ENCODE measurements at regions not wholly inside any gene's neighbourhood (a gene's known extent, or its start where the extent isn't known, plus 50 kb on each side); places are given as distances from the start of the nearest gene placed in this dataset.
"Not testable (repeated sequence)": the region's sequence is repeated elsewhere in the genome, so short reads cannot be mapped to it uniquely, and the experiment has no call there.

DNA sequence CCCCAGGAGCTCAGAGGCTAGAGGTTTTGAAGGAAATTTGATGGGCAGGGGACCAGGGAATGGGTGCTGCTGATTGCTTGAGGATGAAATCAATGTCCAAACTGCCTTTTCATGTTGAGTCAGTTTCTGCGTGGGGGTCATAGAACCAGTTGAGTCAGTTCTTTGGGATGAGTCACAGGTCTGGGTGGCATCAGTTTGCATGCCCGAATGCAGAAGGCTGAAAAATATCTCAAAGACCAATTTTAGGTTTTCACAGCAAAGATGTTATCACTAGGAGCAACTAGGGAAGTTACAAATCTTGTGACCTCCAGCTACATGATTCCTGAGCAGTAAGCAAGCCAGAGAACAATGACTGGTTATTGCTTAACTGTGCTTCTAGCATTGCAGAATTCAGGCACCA, 1135.1 kb upstream of the CRIM1 start:
- DNase-seq, result no peak
- ATAC-seq, result no peak
- H3K9me3 Mint-ChIP-seq, result peaks cover 4% of the 10 kb centered on the region
- H3K4me3 Mint-ChIP-seq, result no peak overlapping the region
- H3K4me1 Mint-ChIP-seq (ENCODE audit: low read depth), result no peaks in the 10 kb centered on the region
- no peaks in the 10 kb centered on the region for H3K27me3 Mint-ChIP-seq (ENCODE audit: low read depth)
- no peaks in the 10 kb centered on the region for H3K36me3 Mint-ChIP-seq (ENCODE audit: insufficient read depth)

DNA sequence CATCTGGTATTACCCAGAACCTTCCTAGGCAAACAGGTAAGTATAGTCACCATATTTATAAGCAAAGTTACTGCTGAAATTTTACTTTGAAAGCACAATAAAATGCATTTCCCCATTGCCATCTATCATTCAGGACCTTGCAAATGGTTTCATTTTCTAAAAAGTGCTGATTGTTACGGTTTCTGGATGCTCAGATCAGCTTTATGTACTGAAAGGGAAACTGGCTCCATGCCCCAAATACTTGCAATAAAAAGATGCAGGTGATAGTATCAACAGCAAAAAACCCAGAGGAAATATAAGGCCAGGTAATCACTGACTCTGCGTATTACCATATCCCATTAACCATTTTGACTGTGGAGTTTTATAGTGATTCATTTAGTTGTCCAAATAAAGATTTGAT, 1150.7 kb upstream of the CRIM1 start:
- Mint-ChIP-seq H3K4me1 (ENCODE audit: low read depth) (no peaks in the 10 kb centered on the region), H3K36me3 (ENCODE audit: insufficient read depth) (no peaks in the 10 kb centered on the region), H3K4me3 (no peak overlapping the region), H3K9me3 (peaks cover 4% of the 10 kb centered on the region), H3K27me3 (ENCODE audit: low read depth) (no peaks in the 10 kb centered on the region)
- DNase-seq, result no peak
- no peak for ATAC-seq

DNA sequence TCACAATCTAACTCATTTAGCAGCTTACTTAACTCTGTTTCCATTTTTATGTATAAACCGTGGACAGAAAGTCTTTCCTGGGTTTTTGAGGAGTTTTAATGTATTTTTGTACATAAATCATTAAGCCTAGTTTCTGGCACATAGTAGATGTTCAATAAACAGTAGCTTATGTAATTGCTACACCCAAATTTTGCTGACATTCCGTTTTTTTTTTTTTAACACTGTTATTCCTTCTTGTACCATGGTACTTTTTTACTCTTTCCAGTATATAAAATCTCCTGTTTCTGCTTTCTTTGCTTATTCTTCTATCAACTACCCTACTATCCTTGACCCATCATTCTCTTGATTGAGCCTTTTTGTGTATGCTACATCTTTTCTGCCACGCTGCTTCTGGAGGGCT, 1151.3 kb upstream of the CRIM1 start:
- Mint-ChIP-seq H3K4me1 (ENCODE audit: low read depth) (no peaks in the 10 kb centered on the region), H3K4me3 (no peak overlapping the region), H3K36me3 (ENCODE audit: insufficient read depth) (no peaks in the 10 kb centered on the region), H3K9me3 (peaks cover 4% of the 10 kb centered on the region), H3K27me3 (ENCODE audit: low read depth) (no peaks in the 10 kb centered on the region)
- DNase-seq (no peak), ATAC-seq (no peak)

DNA sequence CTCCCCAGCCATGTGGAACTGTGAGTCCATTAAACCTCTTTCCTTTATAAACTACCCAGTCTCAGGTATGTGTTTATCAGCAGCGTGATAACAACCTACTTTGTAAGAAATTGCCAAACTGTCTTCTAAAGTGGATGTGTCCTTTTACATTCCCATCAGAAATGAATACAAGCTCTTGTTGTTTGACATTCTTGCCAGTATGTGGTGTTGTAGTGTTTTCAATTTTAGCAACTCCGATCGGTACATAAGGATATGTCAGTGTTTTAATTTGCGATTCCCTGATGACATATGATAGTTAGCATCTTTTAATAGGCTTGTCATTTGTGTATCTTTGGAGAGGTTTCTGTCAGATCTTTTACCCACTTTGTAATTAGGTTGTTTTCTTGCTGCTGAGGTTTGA, 1156.3 kb upstream of the CRIM1 start:
- no peaks in the 10 kb centered on the region for H3K36me3 Mint-ChIP-seq (ENCODE audit: insufficient read depth)
- peaks cover 4% of the 10 kb centered on the region for H3K9me3 Mint-ChIP-seq
- H3K27me3 Mint-ChIP-seq (ENCODE audit: low read depth), result no peaks in the 10 kb centered on the region
- ATAC-seq, result no peak
- no peak overlapping the region for H3K4me3 Mint-ChIP-seq
- no peaks in the 10 kb centered on the region for H3K4me1 Mint-ChIP-seq (ENCODE audit: low read depth)
- DNase-seq, result no peak

DNA sequence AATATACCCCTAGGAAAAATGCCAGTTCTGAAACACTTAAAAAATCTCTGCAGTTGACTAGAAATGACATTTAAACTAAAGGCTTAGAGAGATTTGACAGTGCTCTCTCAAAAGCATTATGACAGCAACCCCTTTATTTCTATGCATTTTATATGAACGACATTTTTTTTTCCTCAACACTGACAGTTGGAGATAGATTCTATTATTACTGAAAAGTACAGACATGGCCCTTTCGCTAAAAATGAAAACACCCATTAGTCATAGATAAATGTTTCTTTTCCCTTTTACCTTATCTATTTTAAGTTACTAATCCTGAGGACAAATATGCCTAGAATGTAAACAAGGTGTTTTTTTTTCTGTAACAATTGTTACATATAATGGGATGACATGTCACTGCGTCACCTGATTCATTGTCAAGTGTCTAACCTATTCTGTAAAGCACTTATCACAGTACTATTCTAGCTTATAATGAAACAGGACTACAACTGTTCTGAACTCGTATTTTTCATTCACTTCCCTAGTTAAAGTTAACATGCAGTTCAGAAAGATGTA, 1169.6 kb upstream of the CRIM1 start:
- no peak for ATAC-seq
- no peak for DNase-seq
- Mint-ChIP-seq H3K27me3 (ENCODE audit: low read depth) (no peaks in the 10 kb centered on the region), H3K4me3 (no peak overlapping the region), H3K4me1 (ENCODE audit: low read depth) (no peaks in the 10 kb centered on the region), H3K36me3 (ENCODE audit: insufficient read depth) (no peaks in the 10 kb centered on the region), H3K9me3 (peaks cover 10% of the 10 kb centered on the region)

DNA sequence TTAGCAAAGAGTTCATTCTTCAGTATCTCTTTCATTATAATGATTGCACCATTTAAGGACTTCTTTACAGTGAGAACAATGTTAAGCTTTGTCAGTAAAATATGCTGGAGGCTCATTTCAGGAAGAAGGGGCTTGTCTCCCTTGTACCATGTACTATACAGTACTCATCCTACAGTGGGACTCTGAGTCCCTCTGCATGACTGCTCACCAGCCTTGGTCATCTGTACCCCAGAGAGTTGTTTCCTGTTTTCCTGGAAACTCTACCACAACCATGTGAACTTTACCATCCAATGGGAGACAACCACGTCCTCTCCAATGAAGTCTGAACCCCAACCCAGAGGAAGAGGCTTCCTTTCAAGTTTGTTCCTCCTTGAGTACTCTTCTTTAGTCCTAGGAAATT, 1171.1 kb upstream of the CRIM1 start:
- no peaks in the 10 kb centered on the region for H3K27me3 Mint-ChIP-seq (ENCODE audit: low read depth)
- peaks cover 10% of the 10 kb centered on the region for H3K9me3 Mint-ChIP-seq
- DNase-seq (no peak), ATAC-seq (no peak)
- H3K36me3 Mint-ChIP-seq (ENCODE audit: insufficient read depth), result no peaks in the 10 kb centered on the region
- no peak overlapping the region for H3K4me3 Mint-ChIP-seq
- H3K4me1 Mint-ChIP-seq (ENCODE audit: low read depth), result no peaks in the 10 kb centered on the region

DNA sequence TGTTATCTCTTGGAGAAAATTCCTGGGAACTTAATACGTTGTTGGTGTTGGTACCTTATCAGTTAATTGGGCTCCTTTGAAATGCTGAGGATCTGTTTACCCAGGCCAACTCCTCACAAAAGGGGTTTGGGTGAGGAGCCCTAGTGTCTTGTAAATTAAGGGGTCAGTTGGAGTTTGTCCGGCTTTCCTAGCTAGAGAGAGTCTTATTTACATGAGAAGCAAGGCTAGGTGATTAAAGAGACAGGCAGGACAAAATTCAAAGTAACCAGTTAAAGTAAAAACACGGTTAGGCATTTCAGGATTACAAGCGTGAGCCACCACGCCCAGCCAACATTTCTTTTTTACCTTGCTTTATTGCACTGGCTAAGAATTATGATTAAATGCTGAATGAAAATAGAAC, 1178.9 kb upstream of the CRIM1 start:
- H3K4me3 Mint-ChIP-seq; ATAC-seq; DNase-seq; H3K36me3 Mint-ChIP-seq (ENCODE audit: insufficient read depth); H3K27me3 Mint-ChIP-seq (ENCODE audit: low read depth); H3K9me3 Mint-ChIP-seq; H3K4me1 Mint-ChIP-seq (ENCODE audit: low read depth): not testable (repeated sequence)

DNA sequence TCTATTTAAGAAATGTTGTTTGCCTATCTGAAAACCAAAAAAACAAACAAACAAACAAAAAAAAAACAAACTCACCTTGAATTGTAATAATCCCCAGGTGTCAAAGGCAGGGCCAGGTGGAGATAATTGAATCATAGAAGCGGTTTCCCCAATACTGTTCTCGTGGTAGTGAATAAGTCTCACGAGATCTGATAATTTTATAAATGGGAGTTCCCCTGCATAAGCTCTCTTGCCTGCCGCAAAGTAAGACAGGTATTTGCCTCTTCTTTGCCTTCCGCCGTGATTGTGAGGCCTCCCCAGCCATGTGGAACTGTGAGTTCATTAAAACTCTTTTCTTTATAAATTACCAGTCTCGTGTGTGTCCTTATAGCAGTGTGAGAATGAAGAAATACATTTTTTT, 1180.7 kb upstream of the CRIM1 start:
- no peaks in the 10 kb centered on the region for H3K36me3 Mint-ChIP-seq (ENCODE audit: insufficient read depth)
- no peaks in the 10 kb centered on the region for H3K4me1 Mint-ChIP-seq (ENCODE audit: low read depth)
- DNase-seq (no peak), ATAC-seq (no peak)
- no peaks in the 10 kb centered on the region for H3K27me3 Mint-ChIP-seq (ENCODE audit: low read depth)
- no peaks in the 10 kb centered on the region for H3K9me3 Mint-ChIP-seq
- no peak overlapping the region for H3K4me3 Mint-ChIP-seq

DNA sequence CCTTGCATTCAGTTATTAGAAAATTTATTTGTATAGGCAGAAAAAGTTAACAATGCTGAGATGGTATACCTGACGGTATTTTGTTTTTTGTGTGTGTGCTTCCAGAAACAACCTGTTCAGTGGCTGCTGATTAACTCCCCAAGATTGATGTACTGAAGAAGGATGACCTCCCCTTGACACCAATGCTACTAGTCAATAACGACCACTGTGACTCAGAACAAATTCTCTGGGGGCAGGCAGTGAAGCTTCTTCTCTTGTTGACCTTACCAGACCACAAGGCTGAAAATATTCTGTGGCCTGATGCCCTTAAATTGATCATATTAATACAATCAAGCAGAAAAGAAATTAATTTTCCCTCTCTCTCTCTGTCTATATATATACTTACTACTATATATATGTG, 1182.9 kb upstream of the CRIM1 start:
- DNase-seq (no peak), ATAC-seq (no peak)
- Mint-ChIP-seq H3K4me1 (ENCODE audit: low read depth) (no peaks in the 10 kb centered on the region), H3K27me3 (ENCODE audit: low read depth) (no peaks in the 10 kb centered on the region), H3K4me3 (no peak overlapping the region), H3K36me3 (ENCODE audit: insufficient read depth) (no peaks in the 10 kb centered on the region), H3K9me3 (no peaks in the 10 kb centered on the region)

DNA sequence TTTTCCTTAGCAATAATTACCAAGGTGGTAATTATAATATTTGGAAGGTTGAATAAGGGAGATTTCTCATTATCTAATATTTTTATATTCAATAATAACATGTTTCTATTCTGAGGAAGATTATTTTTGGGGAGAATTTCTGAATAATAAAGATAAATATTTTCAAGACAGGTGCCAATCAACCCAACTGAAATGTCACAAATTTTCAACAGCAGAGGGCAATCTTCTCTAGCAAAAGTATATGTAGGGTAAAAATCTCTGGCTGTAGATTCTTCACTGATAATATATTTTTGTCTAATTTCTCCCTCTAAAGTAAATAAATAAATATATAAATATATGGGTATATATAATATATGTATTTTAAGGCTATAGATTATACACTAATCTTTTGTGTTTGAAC, 1187.2 kb upstream of the CRIM1 start:
- ATAC-seq (no peak), DNase-seq (no peak)
- H3K36me3 Mint-ChIP-seq (ENCODE audit: insufficient read depth), result no peaks in the 10 kb centered on the region
- no peaks in the 10 kb centered on the region for H3K9me3 Mint-ChIP-seq
- no peak overlapping the region for H3K4me3 Mint-ChIP-seq
- H3K4me1 Mint-ChIP-seq (ENCODE audit: low read depth), result no peaks in the 10 kb centered on the region
- H3K27me3 Mint-ChIP-seq (ENCODE audit: low read depth), result no peaks in the 10 kb centered on the region

DNA sequence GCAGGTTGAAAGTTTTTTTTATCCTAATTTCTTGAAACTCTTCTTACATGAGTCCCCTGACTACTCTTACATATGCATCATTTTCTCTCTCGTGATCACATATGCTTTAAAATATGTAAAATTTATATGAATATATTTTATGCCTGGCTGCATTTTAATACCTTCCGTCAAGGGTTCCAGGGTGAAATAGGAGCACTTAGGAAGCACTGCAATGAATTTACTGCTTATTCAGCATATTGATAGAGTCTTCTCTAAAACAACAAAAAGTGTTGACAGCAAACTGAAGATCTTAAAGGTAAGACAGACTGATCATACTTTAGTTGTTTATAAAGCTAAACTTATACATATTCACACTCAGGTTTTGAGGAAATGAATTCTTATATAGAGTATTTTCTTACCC, 1191.6 kb upstream of the CRIM1 start:
- no peak overlapping the region for H3K4me3 Mint-ChIP-seq
- ATAC-seq, result no peak
- no peaks in the 10 kb centered on the region for H3K36me3 Mint-ChIP-seq (ENCODE audit: insufficient read depth)
- peaks cover 3% of the 10 kb centered on the region for H3K9me3 Mint-ChIP-seq
- H3K4me1 Mint-ChIP-seq (ENCODE audit: low read depth), result no peaks in the 10 kb centered on the region
- DNase-seq, result no peak
- H3K27me3 Mint-ChIP-seq (ENCODE audit: low read depth), result no peaks in the 10 kb centered on the region

DNA sequence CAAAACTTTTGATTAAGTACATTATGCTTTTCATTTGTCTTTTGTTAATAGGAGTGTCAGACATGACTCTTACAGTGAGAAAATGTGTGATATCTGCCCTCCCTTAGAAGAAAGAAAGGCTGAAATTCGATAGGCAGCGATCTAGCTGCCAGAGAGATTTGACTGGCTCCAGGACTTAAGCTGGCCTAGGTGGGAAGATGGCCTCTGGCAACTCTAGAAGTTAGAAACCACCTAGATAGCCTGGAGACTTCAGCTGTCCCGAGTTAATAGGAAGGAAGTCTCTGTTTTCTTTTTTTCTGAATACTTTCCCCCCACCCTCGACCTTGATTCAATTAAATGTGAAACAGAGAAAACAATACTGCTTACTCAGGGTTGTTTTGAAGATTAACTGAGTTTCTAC, 1194.7 kb upstream of the CRIM1 start:
- no peaks in the 10 kb centered on the region for H3K36me3 Mint-ChIP-seq (ENCODE audit: insufficient read depth)
- peaks cover 3% of the 10 kb centered on the region for H3K9me3 Mint-ChIP-seq
- no peak for ATAC-seq

DNA sequence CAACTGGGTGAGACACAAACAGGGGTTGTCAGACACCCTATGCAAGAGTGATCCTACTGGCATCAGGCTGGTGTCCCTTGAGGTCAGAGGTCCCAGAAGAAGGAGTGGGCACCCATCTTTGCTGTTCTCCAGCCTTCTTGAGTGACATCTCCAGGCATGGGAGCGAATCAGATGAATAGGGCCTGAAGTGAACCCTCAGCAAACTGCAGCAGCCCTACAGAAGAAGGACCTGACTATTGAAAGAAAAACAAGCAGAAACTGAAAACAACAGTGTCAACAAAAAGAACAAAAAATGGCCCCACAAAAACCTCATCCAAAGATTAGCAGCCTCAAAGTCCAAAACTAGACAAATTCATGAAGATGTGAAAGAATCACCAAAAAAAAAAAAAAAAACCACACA, 1229.7 kb upstream of the CRIM1 start:
- ATAC-seq (no peak), DNase-seq (no peak)
- no peaks in the 10 kb centered on the region for H3K4me1 Mint-ChIP-seq (ENCODE audit: low read depth)
- H3K4me3 Mint-ChIP-seq, result no peak overlapping the region
- H3K27me3 Mint-ChIP-seq (ENCODE audit: low read depth), result no peaks in the 10 kb centered on the region
- H3K9me3 Mint-ChIP-seq, result peaks cover 13% of the 10 kb centered on the region
- no peaks in the 10 kb centered on the region for H3K36me3 Mint-ChIP-seq (ENCODE audit: insufficient read depth)

More for the DNA sequence above, 1194.7 kb upstream of the CRIM1 start:
- Mint-ChIP-seq H3K4me1 (ENCODE audit: low read depth) (no peaks in the 10 kb centered on the region), H3K4me3 (no peak overlapping the region), H3K27me3 (ENCODE audit: low read depth) (no peaks in the 10 kb centered on the region)
- DNase-seq, result no peak

DNA sequence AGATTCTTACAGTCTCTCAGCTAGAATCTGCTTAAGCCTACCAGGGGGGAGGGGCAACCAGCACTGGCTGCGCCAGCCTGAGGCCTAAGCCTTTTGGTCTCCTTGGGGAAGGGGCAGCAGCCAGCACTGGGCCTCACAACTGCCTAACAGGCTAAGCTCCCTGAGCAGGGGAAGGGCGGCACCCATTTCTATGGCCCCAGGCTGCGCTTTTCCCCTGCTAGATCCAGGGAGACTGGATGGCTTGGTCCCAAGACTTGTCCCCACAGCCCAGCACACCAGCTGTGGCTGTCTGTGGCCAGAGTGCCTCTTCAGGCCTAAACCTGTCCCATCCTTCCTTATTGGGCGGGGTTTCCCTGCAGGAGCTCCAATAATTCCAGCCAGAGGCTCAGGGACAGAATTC, 1230.3 kb upstream of the CRIM1 start:
- H3K27me3 Mint-ChIP-seq (ENCODE audit: low read depth), result no peaks in the 10 kb centered on the region
- H3K36me3 Mint-ChIP-seq (ENCODE audit: insufficient read depth), result no peaks in the 10 kb centered on the region
- no peak overlapping the region for H3K4me3 Mint-ChIP-seq
- H3K4me1 Mint-ChIP-seq (ENCODE audit: low read depth), result no peaks in the 10 kb centered on the region
- DNase-seq (no peak), ATAC-seq (no peak)
- peaks cover 13% of the 10 kb centered on the region for H3K9me3 Mint-ChIP-seq

DNA sequence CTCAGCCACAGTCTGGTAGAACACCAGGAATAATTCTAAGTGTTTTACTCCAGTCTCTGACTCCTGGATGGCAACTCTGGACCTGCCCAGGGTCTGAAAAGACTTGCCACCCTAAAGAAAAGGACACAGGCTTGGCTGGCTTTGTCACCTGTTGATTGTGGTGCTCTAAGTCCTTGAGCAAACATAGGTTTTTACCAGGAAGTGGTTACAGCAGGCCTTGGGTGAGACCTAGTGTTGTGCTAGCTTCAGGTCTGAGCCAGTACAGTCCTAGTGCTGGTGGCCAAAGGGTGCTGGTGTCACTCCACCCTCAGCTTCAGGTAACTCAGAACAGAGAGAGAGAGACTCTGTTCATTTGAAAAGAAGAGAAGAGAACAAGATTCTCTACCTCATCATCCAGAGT, 1239.4 kb upstream of the CRIM1 start:
- Mint-ChIP-seq H3K27me3 (ENCODE audit: low read depth) (no peaks in the 10 kb centered on the region), H3K4me1 (ENCODE audit: low read depth) (no peaks in the 10 kb centered on the region), H3K36me3 (ENCODE audit: insufficient read depth) (no peaks in the 10 kb centered on the region), H3K9me3 (peaks cover 17% of the 10 kb centered on the region), H3K4me3 (no peak overlapping the region)
- no peak for DNase-seq
- no peak for ATAC-seq

DNA sequence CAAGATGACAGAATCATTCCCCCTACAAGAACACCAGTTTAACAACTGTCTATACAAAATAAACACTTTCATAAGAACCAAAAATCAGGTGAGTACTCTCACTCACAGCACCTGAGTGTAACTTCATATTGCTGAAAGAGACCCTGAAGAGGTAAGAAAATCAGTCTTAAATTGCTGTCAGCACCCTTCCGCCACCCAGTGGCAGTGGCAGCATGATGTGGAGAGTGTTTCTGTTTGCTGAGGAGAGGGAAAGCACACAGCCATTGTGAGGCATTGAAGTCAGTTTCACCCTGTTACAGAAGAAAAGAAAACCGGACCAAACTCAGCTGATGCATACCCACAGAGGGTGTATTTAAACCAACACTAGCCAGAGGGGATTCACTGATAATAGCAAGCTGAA, 1240.8 kb upstream of the CRIM1 start:
- Mint-ChIP-seq H3K4me3 (no peak overlapping the region), H3K4me1 (ENCODE audit: low read depth) (no peaks in the 10 kb centered on the region), H3K27me3 (ENCODE audit: low read depth) (no peaks in the 10 kb centered on the region), H3K9me3 (peaks cover 17% of the 10 kb centered on the region), H3K36me3 (ENCODE audit: insufficient read depth) (no peaks in the 10 kb centered on the region)
- DNase-seq, result no peak
- ATAC-seq, result no peak
